ENCODE measurements at regions not wholly inside any gene's neighbourhood (a gene's known extent, or its start where the extent isn't known, plus 50 kb on each side); places are given as distances from the start of the nearest gene placed in this dataset.

DNA sequence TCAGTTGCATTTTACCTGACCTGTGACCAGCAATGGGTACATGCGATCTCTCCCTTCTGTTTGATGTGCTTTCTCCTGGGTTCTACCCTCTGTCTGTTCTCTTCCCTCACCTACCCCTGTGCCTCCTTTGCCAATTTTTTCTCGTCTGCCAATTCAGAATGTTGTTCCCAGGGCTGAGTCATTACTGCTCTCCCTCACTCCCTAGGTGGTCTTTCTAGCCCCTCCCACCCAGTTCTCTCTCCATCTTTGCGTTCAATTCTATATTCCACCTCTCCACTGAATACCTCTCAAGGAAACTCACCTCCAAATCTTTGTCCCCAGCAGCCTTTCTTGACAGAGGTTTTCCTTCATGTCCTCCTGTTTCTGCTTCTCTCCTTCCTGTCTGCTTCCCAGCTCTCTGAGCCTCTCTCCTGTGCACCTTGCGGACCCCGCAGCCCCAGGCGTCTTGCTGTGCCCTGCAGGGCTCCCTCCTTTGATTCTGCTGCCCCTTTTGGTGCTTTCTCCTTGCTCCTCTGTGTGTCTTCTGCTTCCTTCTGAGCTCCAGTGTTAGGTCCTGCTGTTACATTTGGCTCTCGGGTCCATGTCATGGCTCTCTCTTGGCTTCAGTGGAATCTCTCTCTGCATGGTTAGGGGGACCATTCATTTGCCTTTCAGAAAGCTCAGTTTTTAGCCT lies 398.2 kb upstream of the TPM1 start:
- Histone ChIP-seq H3K79me2 (peaks cover 20% of the 10 kb centered on the region), H3K27ac (no peak overlapping the region), H2AFZ (no peak overlapping the region), H3K9me3 (ENCODE audit: low read depth) (no peaks in the 10 kb centered on the region), H3K36me3 (replicated peaks; ENCODE audit: insufficient read depth, low read depth) (no peaks in the 10 kb centered on the region), H3K4me2 (no peak overlapping the region), H3K27me3 (no peaks in the 10 kb centered on the region), H3K4me3 (no peak overlapping the region), H3K9me2 (replicated peaks; ENCODE audit: insufficient read depth) (no peaks in the 10 kb centered on the region), H3K4me1 (ENCODE audit: insufficient read depth) (no peaks in the 10 kb centered on the region), H4K20me1 (ENCODE audit: insufficient read depth, poor library complexity, severe bottlenecking) (no peaks in the 10 kb centered on the region)
- 89% methylated on average over 7 of the region's 7 CpGs for WGBS (ENCODE audit: low lambda C conversion rate, missing lambda C conversion rate)
- TF ChIP-seq, protein P1, sequence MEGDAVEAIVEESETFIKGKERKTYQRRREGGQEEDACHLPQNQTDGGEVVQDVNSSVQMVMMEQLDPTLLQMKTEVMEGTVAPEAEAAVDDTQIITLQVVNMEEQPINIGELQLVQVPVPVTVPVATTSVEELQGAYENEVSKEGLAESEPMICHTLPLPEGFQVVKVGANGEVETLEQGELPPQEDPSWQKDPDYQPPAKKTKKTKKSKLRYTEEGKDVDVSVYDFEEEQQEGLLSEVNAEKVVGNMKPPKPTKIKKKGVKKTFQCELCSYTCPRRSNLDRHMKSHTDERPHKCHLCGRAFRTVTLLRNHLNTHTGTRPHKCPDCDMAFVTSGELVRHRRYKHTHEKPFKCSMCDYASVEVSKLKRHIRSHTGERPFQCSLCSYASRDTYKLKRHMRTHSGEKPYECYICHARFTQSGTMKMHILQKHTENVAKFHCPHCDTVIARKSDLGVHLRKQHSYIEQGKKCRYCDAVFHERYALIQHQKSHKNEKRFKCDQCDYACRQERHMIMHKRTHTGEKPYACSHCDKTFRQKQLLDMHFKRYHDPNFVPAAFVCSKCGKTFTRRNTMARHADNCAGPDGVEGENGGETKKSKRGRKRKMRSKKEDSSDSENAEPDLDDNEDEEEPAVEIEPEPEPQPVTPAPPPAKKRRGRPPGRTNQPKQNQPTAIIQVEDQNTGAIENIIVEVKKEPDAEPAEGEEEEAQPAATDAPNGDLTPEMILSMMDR (IDR thresholded peaks at IDR 0.05; ENCODE audit: poor library complexity) = no peak
- TF ChIP-seq EZH2phosphoT487 (IDR thresholded peaks at IDR 0.05; ENCODE audit: low read depth, severe bottlenecking, unreplicated experiment) (no peak), EZH2 (IDR thresholded peaks at IDR 0.05; ENCODE audit: borderline replicate concordance) (no peak)
- no peak for DNase-seq (ENCODE audit: low spot score)

DNA sequence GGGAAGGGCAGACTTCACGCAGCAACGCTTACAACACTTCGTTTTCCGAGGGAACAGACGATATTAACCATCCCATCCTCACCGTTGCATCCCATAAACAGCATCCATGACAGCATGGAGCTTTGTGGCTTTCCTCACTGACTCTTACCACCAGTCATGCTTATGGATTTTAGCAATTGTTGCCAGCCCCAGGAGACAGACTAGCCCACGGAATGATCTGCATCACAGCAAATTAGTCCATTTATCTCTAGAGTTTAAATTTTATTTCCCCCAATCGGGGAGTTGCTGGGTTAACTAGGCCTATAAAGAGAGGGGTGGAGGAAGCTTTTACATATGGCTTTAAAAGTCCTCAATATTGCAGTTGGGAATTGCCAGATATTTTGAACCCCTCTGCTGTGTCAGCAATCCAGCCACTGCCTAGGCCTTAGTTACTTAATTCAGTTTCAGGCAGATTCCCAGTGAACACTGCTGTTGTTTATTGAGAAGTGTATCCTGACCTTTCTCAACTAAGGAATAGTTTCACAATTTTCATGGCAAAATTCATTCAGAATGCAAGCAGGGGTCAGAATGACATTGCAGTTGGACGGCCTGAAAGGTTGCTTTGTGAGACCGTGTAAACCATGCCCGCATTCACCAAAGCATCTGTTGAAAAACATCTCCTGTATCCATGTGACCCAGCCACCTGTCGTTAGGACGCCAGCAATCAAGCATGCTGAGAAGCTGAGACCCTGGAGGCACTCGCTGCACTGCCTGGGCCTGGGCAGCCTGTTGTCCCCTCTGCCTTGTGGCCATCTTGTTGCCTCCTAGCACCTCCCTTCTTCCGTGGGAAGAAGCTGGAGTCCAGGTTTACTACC lies 397.4 kb upstream of the TPM1 start:
- Histone ChIP-seq H3K4me1 (ENCODE audit: insufficient read depth) (no peaks in the 10 kb centered on the region), H3K27ac (no peak overlapping the region), H3K36me3 (replicated peaks; ENCODE audit: insufficient read depth, low read depth) (no peaks in the 10 kb centered on the region), H3K79me2 (peaks cover 14% of the 10 kb centered on the region), H2AFZ (no peak overlapping the region), H4K20me1 (ENCODE audit: insufficient read depth, poor library complexity, severe bottlenecking) (no peaks in the 10 kb centered on the region), H3K27me3 (no peaks in the 10 kb centered on the region), H3K4me2 (no peak overlapping the region), H3K9me2 (replicated peaks; ENCODE audit: insufficient read depth) (no peaks in the 10 kb centered on the region), H3K9me3 (ENCODE audit: low read depth) (no peaks in the 10 kb centered on the region), H3K4me3 (no peak overlapping the region)
- 79% methylated on average over 15 of the region's 15 CpGs for WGBS (ENCODE audit: low lambda C conversion rate, missing lambda C conversion rate)
- no peak for DNase-seq (ENCODE audit: low spot score)
- TF ChIP-seq, protein P1 (IDR thresholded peaks at IDR 0.05; ENCODE audit: poor library complexity) = no peak
- TF ChIP-seq EZH2phosphoT487 (IDR thresholded peaks at IDR 0.05; ENCODE audit: low read depth, severe bottlenecking, unreplicated experiment) = no peak
- no peak for TF ChIP-seq EZH2 (IDR thresholded peaks at IDR 0.05; ENCODE audit: borderline replicate concordance)

DNA sequence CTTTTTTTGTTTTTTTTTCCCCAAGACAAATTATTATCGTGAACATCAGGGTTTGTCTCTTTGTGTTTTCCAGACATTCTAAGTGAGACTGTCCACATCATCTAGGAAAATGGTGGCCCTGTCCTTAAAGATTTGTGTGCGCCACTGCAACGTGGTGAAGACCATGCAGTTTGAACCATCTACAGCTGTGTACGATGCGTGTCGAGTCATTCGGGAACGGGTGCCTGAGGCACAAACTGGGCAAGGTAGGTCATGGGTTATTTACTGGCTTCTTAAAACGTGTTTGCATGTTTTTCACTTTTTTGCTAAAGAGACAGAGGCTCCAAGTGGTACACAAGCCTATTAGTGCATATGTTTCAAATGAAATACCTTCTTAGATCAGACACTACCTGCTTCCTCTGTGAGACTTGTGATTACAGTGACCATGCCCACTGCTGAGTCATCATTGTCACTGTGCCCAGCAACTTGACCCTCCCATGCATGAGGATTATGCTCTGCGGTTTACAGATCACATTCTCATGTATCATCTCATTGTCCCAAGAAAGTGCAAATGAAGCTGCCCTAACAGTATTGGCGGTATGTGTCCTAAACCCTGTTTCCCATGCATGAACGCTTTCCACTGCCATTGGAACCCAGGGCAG lies 395.2 kb upstream of the TPM1 start:
- WGBS (ENCODE audit: low lambda C conversion rate, missing lambda C conversion rate) = 94% methylated on average over 12 of the region's 12 CpGs
- Histone ChIP-seq H3K27me3 (no peaks in the 10 kb centered on the region), H3K79me2 (peaks cover 7% of the 10 kb centered on the region), H3K4me1 (ENCODE audit: insufficient read depth) (no peaks in the 10 kb centered on the region), H3K4me3 (no peak overlapping the region), H2AFZ (no peak overlapping the region), H3K4me2 (no peak overlapping the region), H4K20me1 (ENCODE audit: insufficient read depth, poor library complexity, severe bottlenecking) (no peaks in the 10 kb centered on the region), H3K9me3 (ENCODE audit: low read depth) (no peaks in the 10 kb centered on the region), H3K9me2 (replicated peaks; ENCODE audit: insufficient read depth) (no peaks in the 10 kb centered on the region), H3K27ac (no peak overlapping the region), H3K36me3 (replicated peaks; ENCODE audit: insufficient read depth, low read depth) (no peaks in the 10 kb centered on the region)
- DNase-seq (ENCODE audit: low spot score) = no peak
- TF ChIP-seq EZH2 (IDR thresholded peaks at IDR 0.05; ENCODE audit: borderline replicate concordance) = no peak
